GM20000 (cell line): ENCODE measurements at regions not wholly inside any gene's neighbourhood (a gene's known extent, or its start where the extent isn't known, plus 50 kb on each side); places are given as distances from the start of the nearest gene placed in this dataset.

Source experiments
- DNase-seq: peaks from one replicate; pipeline ENCODE4 v3.0.0; 2012; ENCODE audit warnings: low spot score
- TF ChIP-seq, protein P1 (sequence below): IDR thresholded peaks from 2 replicates; pipeline ENCODE4 v1.5.1; 2012; ENCODE audit warnings: mild to moderate bottlenecking, control low read depth; ENCODE audit errors: extremely low read depth, missing control alignments

DNA sequence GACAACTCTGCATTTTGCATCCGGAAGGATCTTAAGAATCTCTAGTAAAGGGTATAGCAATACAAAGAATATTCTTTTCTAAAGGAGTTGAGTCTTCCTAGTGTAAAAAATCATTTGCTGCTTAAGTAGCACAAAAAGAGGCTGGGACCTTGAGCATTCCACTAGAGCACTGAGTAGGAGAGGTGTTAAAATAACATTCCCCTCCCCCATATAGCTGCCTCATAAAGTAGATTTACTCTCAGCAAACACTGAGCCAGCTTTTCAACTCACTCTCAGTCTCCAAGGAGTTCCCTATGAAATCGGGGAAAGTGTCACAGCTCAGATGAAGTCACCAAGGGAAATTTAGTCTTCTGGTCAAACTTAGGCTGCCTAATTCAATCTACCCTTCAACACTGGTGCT lies 592.7 kb downstream of the ETNK1 start:
- TF ChIP-seq, protein P1, sequence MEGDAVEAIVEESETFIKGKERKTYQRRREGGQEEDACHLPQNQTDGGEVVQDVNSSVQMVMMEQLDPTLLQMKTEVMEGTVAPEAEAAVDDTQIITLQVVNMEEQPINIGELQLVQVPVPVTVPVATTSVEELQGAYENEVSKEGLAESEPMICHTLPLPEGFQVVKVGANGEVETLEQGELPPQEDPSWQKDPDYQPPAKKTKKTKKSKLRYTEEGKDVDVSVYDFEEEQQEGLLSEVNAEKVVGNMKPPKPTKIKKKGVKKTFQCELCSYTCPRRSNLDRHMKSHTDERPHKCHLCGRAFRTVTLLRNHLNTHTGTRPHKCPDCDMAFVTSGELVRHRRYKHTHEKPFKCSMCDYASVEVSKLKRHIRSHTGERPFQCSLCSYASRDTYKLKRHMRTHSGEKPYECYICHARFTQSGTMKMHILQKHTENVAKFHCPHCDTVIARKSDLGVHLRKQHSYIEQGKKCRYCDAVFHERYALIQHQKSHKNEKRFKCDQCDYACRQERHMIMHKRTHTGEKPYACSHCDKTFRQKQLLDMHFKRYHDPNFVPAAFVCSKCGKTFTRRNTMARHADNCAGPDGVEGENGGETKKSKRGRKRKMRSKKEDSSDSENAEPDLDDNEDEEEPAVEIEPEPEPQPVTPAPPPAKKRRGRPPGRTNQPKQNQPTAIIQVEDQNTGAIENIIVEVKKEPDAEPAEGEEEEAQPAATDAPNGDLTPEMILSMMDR, result no peak
- no peak for DNase-seq

DNA sequence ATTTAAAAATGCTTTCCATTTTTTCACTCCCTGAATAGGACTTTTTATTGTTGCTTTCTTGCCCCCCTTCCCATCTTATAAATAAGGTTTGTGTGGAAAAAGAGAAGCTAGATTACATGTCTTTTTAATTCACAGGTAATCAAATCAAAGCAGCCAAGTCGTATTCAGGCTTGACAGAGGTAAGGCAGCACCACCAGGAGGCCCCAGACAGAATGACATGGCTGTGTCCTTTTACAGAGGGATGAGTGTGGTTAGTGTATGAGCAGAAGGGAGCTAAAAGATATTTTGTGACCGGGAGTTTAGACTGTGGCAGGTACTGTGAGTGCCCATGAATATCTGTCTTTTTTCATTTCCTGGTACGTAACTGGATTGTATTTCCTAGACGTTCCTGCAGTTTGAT lies 596.1 kb downstream of the ETNK1 start:
- TF ChIP-seq, protein P1, result no peak
- DNase-seq, result no peak

DNA sequence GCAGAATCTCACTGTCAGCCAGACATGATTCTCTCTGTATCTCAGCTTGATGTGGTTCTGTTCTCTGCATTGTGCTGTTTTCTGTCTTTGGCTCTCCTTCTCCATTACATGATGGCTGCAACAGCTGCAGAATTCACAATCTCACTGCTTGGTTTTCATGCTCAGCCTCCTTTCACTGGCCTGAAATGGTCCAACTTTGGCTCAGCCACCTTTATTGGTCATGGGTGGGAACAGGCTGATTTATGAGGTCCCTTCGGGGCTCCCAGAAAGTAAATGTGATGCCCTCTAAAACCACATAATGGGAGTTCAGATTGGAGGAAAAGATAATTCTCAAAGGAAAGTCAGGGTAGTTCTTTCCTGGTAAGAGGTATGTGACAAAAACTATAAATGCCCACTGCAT lies 597.0 kb downstream of the ETNK1 start:
- no peak for DNase-seq
- TF ChIP-seq, protein P1, result no peak

DNA sequence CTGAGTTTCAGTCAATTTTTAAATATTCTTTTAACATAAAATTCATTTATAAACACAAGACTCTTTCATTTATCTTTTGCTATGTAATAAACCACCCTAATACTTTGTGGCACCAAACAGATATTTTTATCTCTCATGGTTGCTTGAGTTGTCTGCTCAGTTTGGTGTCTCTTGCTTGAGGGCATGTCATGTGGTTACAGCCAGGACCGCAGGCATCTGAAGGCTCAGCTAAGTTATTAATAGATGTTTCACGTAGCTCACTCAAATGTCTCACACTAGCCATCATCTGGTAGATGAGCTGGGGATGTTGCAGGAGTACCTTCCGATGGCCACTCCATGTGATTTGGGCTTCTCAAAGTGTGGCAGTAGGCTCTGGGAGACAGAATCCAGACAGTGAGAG lies 597.8 kb downstream of the ETNK1 start:
- DNase-seq, result no peak
- TF ChIP-seq, protein P1, result no peak

DNA sequence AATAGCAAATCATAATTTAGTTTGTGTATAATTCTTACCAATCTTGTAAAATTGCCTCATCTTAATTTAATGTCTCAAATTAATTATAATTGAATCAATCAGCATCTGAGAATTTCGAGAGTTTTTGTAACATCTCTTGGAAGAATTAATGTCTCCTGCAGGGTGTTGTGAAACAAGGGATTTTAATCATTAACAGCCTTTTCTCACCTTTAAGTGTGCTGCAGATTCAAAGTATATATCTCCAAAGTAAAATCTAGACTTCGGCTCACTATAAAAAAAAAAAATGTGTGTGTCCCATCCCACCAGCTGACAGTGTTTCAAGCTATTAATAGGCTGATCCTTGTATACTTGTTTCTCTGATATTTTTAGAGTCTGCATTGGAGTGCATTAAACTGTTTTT lies 603.1 kb downstream of the ETNK1 start:
- DNase-seq, result no peak
- TF ChIP-seq, protein P1, result no peak

DNA sequence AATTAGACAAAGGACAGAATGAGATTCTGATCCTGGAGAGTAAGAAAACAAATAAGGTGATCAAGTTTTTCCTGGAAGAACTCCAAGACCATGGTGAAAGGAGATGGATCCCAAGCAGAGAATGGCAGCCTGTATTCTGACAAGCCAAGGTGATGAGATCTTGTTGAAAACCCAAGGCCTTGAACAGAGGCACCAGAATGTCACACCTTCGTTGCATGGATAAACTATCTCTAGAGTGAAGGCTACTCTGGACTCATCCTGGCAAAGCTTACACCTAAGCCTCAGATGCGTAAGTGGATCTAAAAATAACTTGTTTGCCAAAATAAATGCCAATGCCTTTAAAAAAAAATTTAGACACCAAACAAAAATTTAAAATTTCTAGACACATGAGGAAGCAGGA lies 605.9 kb downstream of the ETNK1 start:
- no peak for DNase-seq
- TF ChIP-seq, protein P1, result no peak

DNA sequence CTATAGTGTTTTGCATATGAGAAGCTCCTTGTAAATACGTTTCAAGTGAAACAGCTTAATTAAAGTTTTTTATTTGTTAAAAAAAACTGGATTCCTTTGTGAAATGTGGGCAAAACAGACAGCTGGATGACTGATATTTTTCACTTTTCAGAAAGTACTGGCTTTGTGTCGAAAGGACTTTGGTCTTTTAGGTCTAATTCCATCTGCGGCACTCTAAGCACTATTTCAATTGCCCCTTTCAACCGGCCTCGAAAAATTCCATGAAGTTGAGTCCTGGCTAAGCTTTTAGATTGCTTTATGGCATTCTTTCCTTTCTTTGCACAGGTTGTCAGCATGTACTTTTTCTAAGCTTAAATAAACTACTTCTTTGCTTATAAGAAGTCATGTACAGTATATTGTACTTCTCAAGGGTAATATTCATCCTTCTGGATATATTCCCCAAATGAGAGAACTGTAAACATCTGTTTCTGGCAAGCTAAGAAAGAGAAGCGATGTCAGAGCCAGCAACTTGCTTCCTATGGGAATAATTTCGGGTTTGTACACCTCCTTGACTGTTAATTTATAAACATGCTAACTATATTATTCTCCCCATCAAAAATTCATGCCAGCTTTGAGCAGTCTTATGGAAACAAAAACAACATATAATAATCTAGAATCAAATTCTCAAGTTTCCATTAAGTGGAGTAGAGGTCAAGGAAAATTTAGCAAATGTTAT lies 611.3 kb downstream of the ETNK1 start:
- no peak for DNase-seq
- TF ChIP-seq, protein P1, result no peak
